GM18508 (cell line): ENCODE measurements at regions not wholly inside any gene's neighbourhood (a gene's known extent, or its start where the extent isn't known, plus 50 kb on each side); places are given as distances from the start of the nearest gene placed in this dataset.
"Not testable (repeated sequence)": the region's sequence is repeated elsewhere in the genome, so short reads cannot be mapped to it uniquely, and the experiment has no call there.

Experiments used
- ATAC-seq: cut with Tn5 transposase; IDR thresholded peaks from one replicate; pipeline ENCODE4 v1.9.1; 2021; ENCODE audit warnings: moderate number of reproducible peaks; ENCODE audit not compliant: insufficient read depth, unreplicated experiment

DNA sequence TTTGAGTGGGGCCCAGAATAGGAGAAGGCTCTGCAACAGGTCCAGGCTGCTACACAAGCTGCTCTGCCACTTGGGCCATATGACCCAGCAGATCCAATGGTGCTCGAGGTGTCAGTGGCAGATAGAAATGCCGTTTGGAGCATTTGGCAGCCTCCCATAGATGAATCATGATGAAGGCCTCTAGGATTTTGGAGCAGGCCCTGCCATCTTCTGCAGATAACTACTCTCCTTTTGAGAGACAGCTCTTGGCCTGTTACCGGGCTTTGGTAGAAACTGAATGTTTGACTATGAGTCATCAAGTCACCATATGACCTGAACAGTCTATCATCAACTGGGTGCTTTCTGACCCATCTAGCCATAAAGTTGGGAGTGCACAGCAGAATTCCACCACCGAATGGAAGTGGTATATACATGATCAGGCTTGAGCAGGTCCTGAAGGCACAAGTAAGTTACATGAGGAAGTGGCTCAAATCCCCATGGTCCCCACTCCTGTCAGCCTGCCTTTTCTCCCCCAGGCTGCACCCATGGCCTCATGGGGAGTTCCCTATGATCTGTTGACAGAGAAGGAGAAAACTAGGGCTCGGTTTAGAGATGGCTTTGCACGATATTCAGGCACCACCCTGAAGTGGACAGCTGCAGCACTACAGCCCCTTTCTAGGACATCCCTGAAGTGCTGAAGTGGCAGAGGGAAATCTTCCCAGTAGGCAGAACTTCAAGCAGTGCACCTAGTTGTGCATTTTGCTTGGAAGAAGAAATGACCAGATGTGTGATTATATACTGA, 971.4 kb downstream of the MCTP2 start:
- no peak for ATAC-seq

DNA sequence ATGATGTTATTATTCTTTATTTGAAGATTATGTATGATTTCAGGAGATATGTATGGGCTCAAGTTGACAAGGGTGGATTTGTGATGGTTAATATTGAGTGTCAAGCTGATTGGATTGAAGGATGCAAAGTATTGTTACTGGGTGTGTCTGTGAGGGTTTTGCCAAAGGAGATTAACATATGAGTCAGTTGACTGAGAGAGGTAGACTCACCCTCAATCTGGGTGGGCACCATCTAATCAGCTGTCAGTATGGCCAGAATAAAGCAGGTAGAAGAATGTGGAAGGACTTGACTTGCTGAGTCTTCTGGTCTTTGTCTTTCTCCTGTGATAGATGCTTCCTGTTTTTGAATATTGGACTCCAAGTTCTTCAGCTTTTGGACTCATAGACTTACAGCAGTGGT, 973.7 kb downstream of the MCTP2 start:
- no peak for ATAC-seq

DNA sequence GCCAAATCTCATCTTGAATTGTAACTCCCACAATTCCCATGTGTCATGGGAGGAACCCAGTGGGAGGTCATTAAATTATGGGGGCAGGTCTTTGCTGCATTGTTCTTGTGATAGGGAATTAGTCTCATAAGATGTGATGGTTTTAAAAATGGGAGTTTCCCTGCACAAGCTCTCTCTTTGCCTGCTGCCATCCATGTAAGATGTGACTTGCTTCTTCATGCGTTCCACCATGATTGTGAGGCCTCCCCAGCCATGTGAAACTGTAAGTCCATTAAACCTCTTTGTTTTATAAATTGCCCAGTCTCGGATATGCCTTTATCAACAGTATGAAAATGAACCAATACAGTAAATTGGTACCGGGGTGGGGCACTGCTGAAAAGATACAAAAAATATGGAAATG, 974.5 kb downstream of the MCTP2 start:
- ATAC-seq: not testable (repeated sequence)

DNA sequence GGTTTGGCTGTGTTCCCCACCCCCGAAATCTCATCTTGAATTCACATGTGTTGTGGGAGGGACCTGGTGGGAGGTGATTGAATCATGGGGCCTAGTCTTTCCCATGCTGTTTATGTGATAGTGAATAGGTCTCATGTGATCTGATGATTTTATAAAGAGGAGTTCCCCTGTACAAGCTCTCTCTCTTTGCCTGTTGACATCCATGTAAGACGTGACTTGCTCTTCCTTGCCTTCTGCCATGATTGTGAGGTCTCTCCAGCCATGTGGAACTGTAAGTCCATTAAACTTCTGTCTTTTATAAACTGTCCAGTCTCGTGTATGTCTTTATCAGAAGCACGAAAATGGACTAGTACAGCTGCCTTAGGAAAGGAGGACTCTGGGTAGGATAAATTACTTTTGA, 976.7 kb downstream of the MCTP2 start:
- no peak for ATAC-seq

DNA sequence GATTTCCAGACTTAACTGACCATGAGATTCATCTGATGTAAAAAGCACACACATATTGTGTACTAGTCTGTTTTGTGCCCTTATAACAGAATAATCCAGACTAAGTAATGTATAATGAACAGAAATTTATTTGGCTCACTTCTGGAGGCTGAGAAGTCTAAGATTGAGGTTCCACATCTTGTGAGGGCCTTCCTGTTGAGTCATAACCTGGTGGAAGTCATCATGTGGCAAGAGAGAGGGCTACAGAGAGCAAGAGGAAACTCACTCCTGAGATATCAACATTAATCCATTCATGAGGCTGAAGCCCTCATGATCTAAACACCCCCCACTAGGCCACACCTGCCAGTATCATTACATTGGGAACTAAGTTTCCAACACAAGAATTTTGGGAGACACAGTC, 977.6 kb downstream of the MCTP2 start:
- no peak for ATAC-seq

DNA sequence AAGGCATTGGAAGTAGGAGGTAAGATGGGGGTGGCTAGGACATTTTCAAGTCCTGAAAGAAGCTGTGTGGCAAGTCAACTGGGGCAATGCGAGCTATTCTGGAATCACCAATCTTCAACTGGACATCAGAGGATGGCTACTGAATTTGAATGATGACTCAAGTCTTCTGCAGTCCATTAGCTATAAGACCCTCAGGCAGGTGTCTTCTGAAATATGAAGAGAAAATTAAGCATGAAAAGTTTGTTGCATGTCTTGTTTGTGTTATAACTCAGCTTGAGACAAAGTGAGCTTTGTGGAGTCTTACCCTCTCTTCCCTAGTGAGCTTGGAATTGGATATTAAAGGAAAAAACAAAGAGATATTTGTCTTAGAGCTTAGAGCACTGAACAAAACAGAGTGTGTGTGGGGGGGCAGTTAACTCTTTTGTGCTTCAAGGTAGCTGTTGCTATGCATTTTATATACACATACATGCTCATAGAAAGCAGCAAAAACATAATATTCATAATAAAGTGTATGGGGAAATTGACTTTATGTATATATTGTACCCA, 979.1 kb downstream of the MCTP2 start:
- ATAC-seq: no peak

DNA sequence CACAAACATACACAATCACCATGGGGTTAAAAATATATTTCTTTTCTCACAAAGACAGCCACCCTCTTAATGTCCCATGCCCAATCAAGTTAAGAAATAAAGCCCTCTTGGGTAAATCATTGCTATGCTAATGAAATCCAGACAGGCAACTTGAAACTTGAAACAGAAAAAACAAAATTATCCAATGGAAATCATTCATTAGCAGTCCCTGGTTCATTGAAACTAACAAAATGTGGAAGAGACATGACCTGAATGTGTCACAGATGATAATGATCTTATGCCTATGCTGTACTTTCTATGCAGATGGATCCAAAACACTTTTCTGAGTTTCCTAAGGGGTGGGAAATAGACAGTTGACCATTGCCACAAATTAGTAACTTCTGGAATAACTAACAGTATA, 983.7 kb downstream of the MCTP2 start:
- ATAC-seq: no peak

DNA sequence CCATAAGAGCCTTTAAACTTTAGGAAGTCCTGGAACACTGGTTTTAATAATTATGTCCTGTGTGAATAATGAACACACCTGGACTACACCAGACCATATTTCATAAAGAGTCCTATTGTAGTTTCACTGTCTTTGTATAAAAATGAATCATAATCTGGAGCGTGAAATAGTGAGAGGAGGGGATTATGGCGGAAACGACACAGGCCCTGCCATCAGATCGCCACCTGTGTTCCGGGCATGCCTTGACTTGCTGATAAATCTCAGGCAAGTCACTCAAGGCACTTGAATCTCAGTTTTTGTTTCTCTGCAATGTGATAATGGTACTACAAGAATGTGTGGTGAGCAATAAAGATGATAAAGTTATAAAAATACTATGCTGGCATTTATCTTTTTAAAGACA, 995.5 kb downstream of the MCTP2 start:
- no peak for ATAC-seq

DNA sequence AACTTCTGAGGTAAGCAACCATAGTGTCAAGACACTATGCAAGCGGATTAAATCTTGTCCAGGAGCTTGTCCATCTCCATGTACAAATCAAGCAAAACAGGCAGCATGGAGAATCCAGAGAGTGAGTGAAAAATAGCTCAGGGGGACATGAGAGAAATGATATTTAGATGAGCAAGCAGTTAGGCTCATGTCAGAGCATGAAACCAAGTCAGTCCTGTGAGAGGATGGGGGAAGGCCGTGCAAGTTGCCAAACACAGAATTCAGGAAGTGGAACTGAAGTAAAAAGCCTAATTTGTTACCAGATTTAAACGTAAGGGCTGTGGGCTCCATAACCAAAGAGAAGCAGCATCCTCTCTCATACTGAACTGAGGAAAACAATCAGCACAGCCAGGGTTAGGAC, 995.9 kb downstream of the MCTP2 start:
- ATAC-seq: no peak

DNA sequence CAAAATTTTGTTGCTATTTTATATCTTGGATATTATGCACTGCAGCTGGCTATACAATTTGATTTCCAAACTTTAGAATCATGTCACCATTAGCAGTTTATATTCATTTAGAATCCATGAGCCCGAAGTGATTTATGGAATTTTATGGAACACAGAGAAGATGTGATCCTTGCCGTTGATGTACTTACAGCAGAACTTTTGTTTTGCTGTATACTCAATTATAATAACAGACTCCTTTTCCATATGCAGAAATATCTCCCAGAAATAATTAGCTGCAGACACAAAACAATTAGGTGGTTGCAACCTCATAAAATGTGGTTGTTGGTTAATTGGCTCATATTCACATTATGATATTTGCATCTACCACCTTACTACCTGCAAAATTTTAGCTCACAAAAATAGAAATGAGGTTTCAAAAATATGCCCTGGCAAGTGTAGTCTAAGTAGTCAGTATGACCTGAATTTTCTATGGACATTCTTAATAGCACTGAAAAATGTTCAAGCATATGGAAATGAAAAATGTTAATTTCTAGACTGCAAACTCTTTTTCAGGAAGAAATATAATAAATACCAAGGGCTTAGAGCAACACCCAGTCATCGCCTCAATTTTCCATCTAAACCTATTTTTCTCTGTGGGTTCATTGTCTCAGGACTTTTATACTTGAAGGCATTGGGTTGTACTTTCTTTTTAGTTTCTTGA, 997.6 kb downstream of the MCTP2 start:
- ATAC-seq: no peak

DNA sequence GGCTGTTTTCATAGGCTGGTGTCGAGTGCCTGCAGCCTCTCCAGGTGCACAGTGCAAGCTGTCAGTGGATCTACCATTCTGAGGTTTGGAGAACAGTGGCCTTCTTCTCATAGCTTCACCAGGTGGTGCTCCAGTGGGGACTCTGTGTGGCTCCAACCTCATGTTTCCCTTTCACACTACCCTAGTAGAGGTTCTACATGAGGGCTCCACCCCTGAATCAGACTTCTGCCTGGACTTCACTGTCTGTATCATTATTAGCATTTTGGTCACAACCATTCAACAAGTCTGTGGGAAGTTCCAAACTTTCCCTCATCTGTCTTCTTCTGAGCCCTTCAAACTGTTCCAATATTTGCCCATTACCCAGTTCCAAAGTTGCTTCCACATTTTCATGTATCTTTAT, 1003.7 kb downstream of the MCTP2 start:
- no peak for ATAC-seq

DNA sequence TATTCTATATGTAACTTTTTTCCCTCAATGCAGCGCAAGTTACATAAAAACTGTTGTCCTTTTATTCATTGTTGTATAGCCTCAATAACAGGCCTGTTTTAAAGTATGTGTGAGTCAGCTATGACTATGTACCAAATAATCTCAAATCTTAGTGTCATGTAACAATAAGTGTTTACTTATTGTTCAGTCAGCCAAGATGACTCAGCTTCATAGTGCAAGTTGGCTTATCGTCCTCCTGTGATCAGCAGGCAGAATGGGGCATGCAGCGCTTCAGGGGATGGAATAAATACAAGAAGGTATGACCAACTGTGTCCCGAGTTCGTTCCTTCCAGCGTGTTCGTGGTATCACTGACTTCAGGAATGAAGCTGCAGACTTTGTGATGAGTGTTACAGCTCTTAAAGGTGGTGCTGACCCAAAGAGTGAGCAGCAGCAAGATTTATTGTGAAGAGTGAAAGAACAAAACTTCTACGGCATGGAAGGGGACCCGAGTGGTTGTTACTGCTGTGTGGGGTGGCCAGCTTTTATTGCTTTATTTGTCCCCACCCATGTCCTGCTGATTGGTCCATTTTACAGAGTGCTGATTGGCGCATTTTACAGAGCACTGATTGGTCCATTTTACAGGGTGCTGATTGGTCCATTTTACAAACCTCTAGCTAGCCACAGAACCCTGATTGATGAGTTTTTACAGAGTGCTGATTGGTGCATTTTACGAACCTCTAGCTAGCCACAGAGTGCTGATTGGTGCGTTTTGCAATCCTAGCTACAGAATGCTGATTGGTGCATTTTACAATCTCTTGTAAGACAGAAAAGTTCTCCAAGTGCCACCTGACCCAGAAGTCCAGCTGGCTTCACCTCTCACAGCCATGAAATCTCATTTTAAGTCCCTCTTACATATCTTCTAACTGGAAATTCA, 1016.0 kb downstream of the MCTP2 start:
- no peak for ATAC-seq

DNA sequence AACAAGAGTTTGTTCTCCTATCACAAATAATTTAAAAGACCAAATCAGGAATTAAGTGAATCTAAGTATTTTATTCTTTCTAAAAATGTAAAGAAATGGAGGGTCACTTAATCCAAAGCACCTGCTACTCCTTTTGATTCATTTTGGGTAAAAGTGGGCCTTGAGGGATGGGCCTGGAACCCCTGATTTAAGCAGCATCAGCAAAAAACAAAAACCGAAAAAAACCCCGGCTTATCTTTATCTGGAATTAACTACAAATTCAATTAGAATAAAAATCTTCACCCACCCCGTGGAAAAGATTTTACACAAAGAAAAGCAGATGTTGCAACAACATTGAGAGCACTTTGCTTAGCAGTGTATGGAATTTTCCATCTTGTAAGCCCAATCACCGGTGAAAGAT, 1018.2 kb downstream of the MCTP2 start:
- no peak for ATAC-seq

DNA sequence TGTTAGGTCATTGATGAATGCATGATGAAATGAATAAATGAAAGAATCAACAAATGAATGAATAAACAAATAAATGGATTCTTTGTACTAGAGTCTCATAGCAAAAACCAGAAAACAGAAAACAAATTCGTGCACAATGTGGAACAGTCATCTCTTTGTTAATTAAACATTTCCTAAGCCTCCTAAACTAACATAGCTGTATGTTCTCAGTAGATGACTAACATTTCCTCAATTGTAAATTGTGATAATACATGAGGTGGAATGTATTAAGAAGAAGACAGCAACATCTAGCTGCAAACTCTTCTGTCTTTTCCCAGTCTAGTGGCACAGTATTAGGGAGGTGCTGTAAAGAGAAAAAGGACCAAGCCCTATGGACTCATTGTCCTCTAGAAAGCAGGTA, 1021.0 kb downstream of the MCTP2 start:
- no peak for ATAC-seq

DNA sequence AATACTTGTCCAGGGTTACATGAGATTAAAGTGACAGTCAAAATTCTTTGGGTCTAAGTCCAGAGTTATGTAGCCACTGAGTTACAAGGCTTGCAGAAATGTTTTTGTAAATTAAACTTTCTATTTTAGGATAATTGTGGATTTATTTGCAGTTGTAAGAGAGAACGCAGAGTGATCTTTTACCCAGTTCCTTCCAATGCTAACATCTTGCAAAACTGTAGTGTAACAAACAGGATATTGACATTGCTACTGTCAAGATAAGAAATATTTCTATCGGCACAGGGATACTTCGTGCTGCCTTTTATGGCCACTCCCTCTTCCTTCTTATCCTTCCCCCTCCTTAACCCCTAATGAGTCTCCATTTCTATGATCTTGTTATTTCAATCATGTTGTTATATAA, 1022.9 kb downstream of the MCTP2 start:
- no peak for ATAC-seq

DNA sequence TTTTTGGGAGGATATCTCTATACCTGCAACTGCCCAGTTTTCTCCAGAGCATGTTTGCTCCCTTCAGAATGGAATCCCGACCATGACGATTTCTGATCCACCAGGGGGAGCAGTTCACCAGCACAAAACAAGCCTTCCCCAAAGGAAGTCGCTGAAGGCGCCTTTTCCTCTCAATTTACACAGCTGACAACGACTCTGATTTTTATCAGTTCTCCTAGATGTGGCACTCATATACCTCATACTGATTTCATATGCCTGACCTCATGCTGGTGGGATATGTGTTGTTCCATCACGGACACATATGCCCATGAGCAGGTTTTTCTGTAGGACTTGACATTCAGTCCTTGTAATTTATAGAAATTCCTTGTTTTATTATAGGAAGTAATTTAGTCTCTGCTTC, 1028.2 kb downstream of the MCTP2 start:
- peak; percentile 72 for ATAC-seq

DNA sequence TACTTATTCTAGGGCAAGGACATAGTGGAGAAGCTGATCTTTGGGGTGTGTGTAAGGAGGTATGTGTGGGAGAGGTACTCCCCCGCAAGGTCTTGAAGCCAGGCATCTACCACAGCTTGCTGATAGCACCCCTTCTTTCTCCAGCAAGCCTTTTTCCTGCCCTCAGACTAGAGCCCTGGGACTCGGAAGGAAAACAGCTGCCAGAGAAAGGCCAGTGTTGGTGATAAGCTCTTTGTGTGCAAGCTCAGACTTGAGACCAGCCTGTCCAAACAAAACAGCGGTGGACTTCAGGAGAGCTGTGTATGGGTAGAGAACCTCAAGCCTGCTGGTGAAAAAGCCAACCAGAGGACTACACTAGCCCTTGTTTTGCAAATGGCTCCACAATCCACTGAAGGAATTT, 1028.6 kb downstream of the MCTP2 start:
- no peak for ATAC-seq

DNA sequence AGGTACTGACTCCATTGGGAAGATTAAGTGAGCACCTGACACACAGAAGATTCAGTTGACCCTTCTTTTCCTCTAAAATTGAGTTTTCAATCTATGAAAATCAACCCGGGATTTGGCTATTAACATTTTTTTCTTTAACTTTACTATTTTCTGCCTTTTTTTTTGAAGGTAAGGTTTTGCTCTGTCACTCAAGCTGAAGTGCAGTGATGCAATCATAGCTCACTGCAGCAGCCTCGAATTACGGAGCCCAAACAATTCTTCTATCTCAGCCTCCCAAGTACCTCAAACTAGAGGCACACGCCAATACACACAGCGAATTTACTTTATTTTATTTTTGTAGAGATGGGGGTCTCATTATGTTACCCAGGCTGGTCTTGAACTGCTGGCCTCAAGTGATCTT, 1029.5 kb downstream of the MCTP2 start:
- ATAC-seq: no peak

DNA sequence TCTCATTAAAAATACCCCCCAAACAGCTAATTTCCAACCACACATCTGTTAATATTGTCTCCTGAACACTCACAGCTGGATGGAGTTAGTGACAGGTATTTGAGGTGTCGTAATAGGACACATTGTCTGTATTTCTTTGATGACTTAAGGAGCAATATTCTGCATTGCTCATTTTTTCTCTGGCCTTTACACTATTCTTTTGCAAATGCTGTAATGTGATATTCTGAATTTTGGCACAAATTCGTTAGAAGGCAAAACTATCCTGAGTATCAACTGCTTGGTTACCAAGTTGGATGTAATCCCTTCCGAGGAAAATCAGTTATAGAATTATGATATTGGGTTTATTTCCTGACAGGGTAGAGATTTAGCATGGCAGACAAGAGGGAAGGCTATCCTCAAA, 1030.2 kb downstream of the MCTP2 start:
- ATAC-seq: no peak

DNA sequence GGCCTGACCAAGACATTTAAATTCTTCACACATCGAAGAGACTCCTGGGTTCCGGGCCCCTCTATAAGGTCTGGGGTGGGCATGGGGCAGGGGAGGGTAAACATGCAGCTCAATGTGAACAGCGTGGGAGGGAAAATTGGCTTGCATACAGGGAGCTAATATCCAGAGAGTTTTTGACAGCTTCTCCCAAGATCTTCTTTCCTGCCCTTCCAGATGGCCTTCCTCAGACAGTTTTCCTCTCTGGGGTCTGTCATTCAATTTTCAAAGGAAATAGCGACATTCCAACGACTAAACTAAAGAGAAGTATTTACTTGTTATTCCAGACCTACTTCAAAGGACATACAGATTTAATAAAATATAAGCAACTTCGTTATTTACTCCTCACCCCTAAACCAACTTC, 1030.6 kb downstream of the MCTP2 start:
- no peak for ATAC-seq
